Panc1 (cell line): ENCODE measurements at regions not wholly inside any gene's neighbourhood (a gene's known extent, or its start where the extent isn't known, plus 50 kb on each side); places are given as distances from the start of the nearest gene placed in this dataset.

Source experiments
- CTCF ChIP-seq: fragments of 450-650 bp; IDR thresholded peaks from 2 replicates; pipeline ENCODE4 v1.5.1; 2017; ENCODE audit warnings: mild to moderate bottlenecking
- POLR2AphosphoS5 ChIP-seq: IDR thresholded peaks from 2 replicates; pipeline ENCODE4 v1.6.1; 2012; ENCODE audit warnings: mild to moderate bottlenecking, low read depth, low read length, moderate library complexity
- REST ChIP-seq, 2 experiments: IDR thresholded peaks; 2 replicates each; pipeline ENCODE4 v1.6.1; 2011 to 2012; ENCODE audit warnings: low read depth in 2 of 2, control low read depth in 1 of 2, low read length in 1 of 2, mild to moderate bottlenecking in 1 of 2, moderate library complexity in 1 of 2; ENCODE audit not compliant: insufficient read depth in 1 of 2

- no peak for TF ChIP-seq POLR2AphosphoS5
- TF ChIP-seq CTCF = no peak
- no peak for TF ChIP-seq REST (IDR thresholded peaks at IDR 0.05; ENCODE audit: insufficient read depth in 1 of 2, low read depth in 2 of 2, low read length in 1 of 2)
Observed at GRCh38 chr9:83116026-83116425, 53.1 kb upstream of the RASEF start.
